Mucosa of descending colon (tissue), 3 donors: ENCODE measurements at regions not wholly inside any gene's neighbourhood (a gene's known extent, or its start where the extent isn't known, plus 50 kb on each side); places are given as distances from the start of the nearest gene placed in this dataset.

Experiments
- ATAC-seq: fragments of 200-7000 bp; cut with Tn5 transposase; one replicate; pipeline ENCODE4 v1.9.1; 2020; ENCODE audit warnings: mild to moderate bottlenecking, moderate library complexity
- DNase-seq, 3 donors: peaks; one replicate each; pipeline ENCODE4 v3.0.0-alpha.2; 2020
- H3K36me3 ChIP-seq: fragments of 200-600 bp; one replicate; pipeline ENCODE4 v1.8.0; 2021; ENCODE audit warnings: low read depth, mild to moderate bottlenecking
- H3K4me1 ChIP-seq: fragments of 200-600 bp; one replicate; pipeline ENCODE4 v1.8.0; 2021; ENCODE audit warnings: low read depth, mild to moderate bottlenecking
- H3K4me3 ChIP-seq: fragments of 200-600 bp; one replicate; pipeline ENCODE4 v1.8.0; 2021; ENCODE audit warnings: mild to moderate bottlenecking
- H3K9me3 ChIP-seq: fragments of 200-600 bp; one replicate; pipeline ENCODE4 v1.8.0; 2021; ENCODE audit warnings: mild to moderate bottlenecking
- intact Hi-C, 2 donors: fragments of 100-400 bp; cut with DNase I in 1 of 2; cut with micrococcal nuclease in 1 of 2; formaldehyde crosslinking; loops; one replicate each; pipeline versions ENCODE4 v1.11.0 to v1.11.1; 2022; cut with DNase I, micrococcal nuclease
- TF ChIP-seq, protein P1 (sequence below): fragments of 200-600 bp; IDR thresholded peaks from one replicate; pipeline ENCODE4 v1.8.0; 2022; ENCODE audit warnings: antibody characterized with exemption, mild to moderate bottlenecking
- donor health status: DM: no; HTN: no; CAD: no; lungs with moderate emphysema.
- donor health status: DM: no; HTN: no; CAD: no.
- donor health status: DM: no; HTN: yes; CAD: no.

DNA sequence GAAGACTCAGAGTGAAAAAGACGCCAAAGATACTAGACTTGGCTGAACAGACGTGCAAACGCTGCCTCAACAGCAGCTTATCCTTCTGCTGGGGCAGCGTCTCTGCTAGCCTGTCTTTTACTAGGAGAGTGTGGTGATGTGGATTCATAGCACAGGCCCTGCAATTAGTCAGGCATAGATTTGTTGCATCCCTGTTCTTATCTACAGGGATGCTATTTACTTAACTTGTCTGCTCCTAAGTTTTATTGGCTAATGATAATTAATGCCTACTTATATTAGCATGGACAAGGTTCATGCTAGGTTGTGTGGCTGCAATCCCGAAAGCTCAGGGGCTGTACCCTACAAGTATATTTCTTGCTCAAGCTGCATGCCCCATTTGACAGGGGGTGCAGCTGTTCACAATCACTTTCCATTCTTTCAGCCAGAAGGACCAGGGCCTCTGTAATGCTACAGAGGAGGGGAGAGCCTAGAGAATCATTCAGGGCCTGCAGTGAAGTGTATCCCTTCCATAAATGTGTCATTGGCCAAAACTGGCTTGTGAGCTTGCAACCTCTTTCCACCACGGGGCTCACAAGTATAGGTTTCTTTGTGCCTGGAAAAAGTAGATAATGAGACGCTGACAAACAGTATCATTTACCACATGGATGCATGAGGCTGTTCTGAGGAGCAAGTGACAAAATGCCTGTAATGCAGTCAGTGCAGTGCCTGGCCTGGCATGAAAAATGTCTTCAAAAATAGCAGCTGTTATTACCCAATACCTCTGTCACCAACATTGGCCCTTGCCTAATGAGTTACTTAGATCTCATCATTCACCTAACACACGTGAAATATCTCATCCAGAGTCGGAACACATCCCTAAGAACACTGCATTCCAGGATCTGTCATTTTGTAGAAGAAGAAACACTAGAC, 685.8 kb upstream of the API5 start:
- TF ChIP-seq, protein P1, sequence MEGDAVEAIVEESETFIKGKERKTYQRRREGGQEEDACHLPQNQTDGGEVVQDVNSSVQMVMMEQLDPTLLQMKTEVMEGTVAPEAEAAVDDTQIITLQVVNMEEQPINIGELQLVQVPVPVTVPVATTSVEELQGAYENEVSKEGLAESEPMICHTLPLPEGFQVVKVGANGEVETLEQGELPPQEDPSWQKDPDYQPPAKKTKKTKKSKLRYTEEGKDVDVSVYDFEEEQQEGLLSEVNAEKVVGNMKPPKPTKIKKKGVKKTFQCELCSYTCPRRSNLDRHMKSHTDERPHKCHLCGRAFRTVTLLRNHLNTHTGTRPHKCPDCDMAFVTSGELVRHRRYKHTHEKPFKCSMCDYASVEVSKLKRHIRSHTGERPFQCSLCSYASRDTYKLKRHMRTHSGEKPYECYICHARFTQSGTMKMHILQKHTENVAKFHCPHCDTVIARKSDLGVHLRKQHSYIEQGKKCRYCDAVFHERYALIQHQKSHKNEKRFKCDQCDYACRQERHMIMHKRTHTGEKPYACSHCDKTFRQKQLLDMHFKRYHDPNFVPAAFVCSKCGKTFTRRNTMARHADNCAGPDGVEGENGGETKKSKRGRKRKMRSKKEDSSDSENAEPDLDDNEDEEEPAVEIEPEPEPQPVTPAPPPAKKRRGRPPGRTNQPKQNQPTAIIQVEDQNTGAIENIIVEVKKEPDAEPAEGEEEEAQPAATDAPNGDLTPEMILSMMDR, result no peak
- ATAC-seq (no peak), DNase-seq (no peak)
- intact Hi-C loops, result no loop called here
- Histone ChIP-seq H3K36me3 (no peaks in the 10 kb centered on the region), H3K4me3 (no peak overlapping the region), H3K4me1 (no peaks in the 10 kb centered on the region), H3K9me3 (no peaks in the 10 kb centered on the region)

DNA sequence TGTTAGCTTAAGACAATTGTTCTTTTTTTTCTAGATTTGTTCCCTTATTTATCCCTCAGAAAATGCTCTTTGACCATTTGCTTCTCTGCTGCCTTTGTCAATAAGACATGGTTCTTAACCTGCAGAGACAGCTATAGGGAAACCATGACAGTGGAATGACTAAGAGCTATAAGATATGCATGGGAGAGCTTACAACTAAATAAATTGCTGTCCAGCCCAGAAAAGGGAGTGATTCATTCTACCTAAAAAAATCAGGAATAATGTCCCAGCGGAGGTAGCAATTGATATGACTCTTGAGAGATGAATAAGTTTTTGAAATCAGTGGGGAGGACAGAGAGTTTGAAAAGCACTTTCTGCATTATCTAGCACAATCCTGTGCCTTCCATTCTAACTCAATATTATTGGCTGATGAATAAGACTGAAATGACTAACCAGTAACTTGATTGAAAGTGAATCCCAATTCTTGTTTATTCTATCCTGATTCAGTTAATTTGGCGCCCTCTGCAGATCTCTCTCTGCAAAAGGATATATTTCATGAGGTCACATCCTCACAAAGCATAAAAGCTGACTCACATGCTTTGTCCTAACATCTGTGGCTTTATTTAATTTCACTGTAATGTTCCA, 680.5 kb upstream of the API5 start:
- intact Hi-C loops, result no loop called here
- DNase-seq (peak in 1 of 3 donors; percentile 13), ATAC-seq (no peak)
- Histone ChIP-seq H3K4me3 (no peak overlapping the region), H3K9me3 (no peaks in the 10 kb centered on the region), H3K36me3 (no peaks in the 10 kb centered on the region), H3K4me1 (no peaks in the 10 kb centered on the region)
- TF ChIP-seq, protein P1, result no peak

DNA sequence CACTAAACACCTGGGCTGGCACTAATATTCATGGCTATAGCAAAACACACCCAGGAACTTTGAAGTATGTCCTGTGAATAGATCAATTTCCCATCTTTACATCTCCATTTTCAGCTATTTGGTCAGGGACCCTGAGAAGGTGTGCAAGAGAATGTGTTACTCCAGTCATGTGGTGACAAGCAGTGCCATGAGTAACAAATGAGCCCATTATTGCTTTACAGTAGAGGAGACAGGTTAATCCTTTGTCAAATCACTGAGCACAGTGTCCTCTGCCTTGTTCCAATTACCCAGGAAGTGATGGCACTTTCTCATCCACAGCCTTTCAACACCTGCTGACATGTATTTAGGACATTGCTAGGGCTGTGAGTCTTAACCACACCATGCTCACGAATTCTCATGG, 664.8 kb upstream of the API5 start:
- Histone ChIP-seq H3K4me3 (no peak overlapping the region), H3K4me1 (no peaks in the 10 kb centered on the region), H3K36me3 (no peaks in the 10 kb centered on the region), H3K9me3 (no peaks in the 10 kb centered on the region)
- intact Hi-C loops, result no loop called here
- ATAC-seq (no peak), DNase-seq (no peak)
- TF ChIP-seq, protein P1, result no peak

DNA sequence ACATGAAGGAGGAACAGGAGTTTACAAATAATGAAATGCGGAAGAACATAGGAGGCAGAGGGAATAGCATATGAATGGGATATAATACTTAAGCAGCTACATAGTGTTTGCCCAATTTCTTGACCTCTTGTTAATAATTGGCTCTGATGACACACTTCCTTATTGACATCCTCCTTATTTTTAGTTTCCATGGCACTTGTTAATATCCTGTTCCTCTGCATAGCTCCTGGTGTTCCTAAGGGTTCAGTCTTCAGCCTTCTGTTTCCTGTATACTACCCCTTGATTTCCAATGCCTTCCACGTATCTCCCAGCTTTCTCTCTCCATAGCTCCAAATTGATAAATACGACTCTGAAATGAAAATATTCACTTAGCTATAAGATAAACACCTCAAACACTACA, 663.8 kb upstream of the API5 start:
- ATAC-seq, result no peak
- no peaks in the 10 kb centered on the region for H3K9me3 ChIP-seq
- no peak overlapping the region for H3K4me3 ChIP-seq
- H3K4me1 ChIP-seq, result no peaks in the 10 kb centered on the region
- DNase-seq, result no peak
- TF ChIP-seq, protein P1, result no peak
- intact Hi-C loops, result no loop called here
- no peaks in the 10 kb centered on the region for H3K36me3 ChIP-seq

DNA sequence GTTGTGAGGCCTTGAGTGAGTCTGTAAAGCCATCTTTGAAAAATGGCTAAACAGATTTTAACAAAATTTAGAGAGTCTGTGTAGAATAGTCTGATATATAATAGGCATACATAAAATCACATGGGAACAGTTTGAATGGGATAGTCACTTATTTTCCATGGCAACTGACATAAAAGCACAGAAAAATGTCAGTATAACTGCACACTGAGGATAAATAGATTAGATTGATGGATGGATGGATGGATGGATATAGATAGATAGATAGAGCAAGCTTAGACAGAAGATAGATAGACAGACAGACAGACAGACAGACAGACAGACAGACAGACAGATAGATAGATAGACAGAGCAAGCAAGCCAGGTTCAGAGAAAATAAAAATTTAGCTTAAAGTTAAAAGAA, 660.2 kb upstream of the API5 start:
- Histone ChIP-seq H3K36me3 (no peaks in the 10 kb centered on the region), H3K4me3 (no peak overlapping the region), H3K4me1 (no peaks in the 10 kb centered on the region), H3K9me3 (no peaks in the 10 kb centered on the region)
- TF ChIP-seq, protein P1, result no peak
- ATAC-seq, result no peak
- intact Hi-C loops, result no loop called here
- no peak for DNase-seq
